HEK293 (cell line): ENCODE measurements at regions not wholly inside any gene's neighbourhood (a gene's known extent, or its start where the extent isn't known, plus 50 kb on each side); places are given as distances from the start of the nearest gene placed in this dataset.

ENCODE experiments used
- CTCF ChIA-PET: fragments of 350-600 bp; formaldehyde crosslinking; extraction: SDS; loops from one replicate; lab custom pipeline; 2021; ENCODE audit warnings: antibody characterized with exemption; lab: Yijun Ruan, JAX
- POLR2A ChIA-PET: fragments of 300-600 bp; formaldehyde crosslinking; extraction: SDS; loops from one replicate; lab custom pipeline; 2020; ENCODE audit warnings: antibody characterized with exemption, inconsistent platforms; lab: Yijun Ruan, JAX
- H3K27ac ChIP-seq: fragments of 200-500 bp; sonication (Bioruptor generic); 2 replicates; pipeline ENCODE4 v1.5.1; 2014; ENCODE audit warnings: low read depth, low read length, control low read depth, inconsistent platforms; ENCODE audit errors: extremely low read depth
- H3K36me3 ChIP-seq, 2 experiments: fragments of 200-500 bp in 1 of 2; sonication (Bioruptor generic) in 1 of 2; 1 replicate in 1 of 2; 2 replicates in 1 of 2; pipeline ENCODE4 v1.5.1; 2014 to 2017; ENCODE audit warnings: inconsistent platforms in 2 of 2, low read length in 2 of 2; ENCODE audit not compliant: control insufficient read depth in 2 of 2, insufficient read depth in 1 of 2
- H3K4me1 ChIP-seq: fragments of 200-500 bp; sonication (Bioruptor generic); 2 replicates; pipeline ENCODE4 v1.5.1; 2014; ENCODE audit warnings: mild to moderate bottlenecking, low read length, inconsistent platforms; ENCODE audit not compliant: control insufficient read depth, insufficient read depth
- H3K4me3 ChIP-seq: 2 replicates; pipeline ENCODE4 v1.5.1; 2011; ENCODE audit warnings: low read depth, mild to moderate bottlenecking, control low read depth, low read length, moderate library complexity
- H3K9me3 ChIP-seq: fragments of 200-500 bp; sonication (Bioruptor generic); 2 replicates; pipeline ENCODE4 v1.5.1; 2014; ENCODE audit warnings: low read depth, low read length, inconsistent platforms; ENCODE audit not compliant: control insufficient read depth, insufficient read depth
- CTCF ChIP-seq: fragments of 450-650 bp; formaldehyde crosslinking; IDR thresholded peaks from 2 replicates; pipeline ENCODE4 v1.5.1; 2016; ENCODE audit warnings: missing biosample characterization, missing genetic modification characterization
- GLI2 ChIP-seq: fragments of 450-650 bp; formaldehyde crosslinking; IDR thresholded peaks from 2 replicates; pipeline ENCODE4; 2017; ENCODE audit warnings: missing biosample characterization, missing genetic modification characterization, low read depth, borderline replicate concordance
- GLIS2 ChIP-seq: fragments of 450-650 bp; formaldehyde crosslinking; IDR thresholded peaks from 2 replicates; pipeline ENCODE4 v1.5.1; 2016; ENCODE audit warnings: missing biosample characterization, missing genetic modification characterization
- HOXA7 ChIP-seq: sonication (generic); formaldehyde crosslinking; IDR thresholded peaks from 2 replicates; pipeline ENCODE4 v1.8.1; 2022; ENCODE audit warnings: missing genetic modification reagents, borderline replicate concordance
- HOXD13 ChIP-seq: sonication (generic); formaldehyde crosslinking; IDR thresholded peaks from 2 replicates; pipeline ENCODE4 v1.8.0; 2022; ENCODE audit warnings: missing genetic modification reagents, borderline replicate concordance
- MEIS1 ChIP-seq: sonication (generic); formaldehyde crosslinking; IDR thresholded peaks from 2 replicates; pipeline ENCODE4 v1.8.1; 2022; ENCODE audit warnings: missing genetic modification reagents, mild to moderate bottlenecking, borderline replicate concordance
- PRDM1 ChIP-seq: fragments of 450-650 bp; formaldehyde crosslinking; IDR thresholded peaks from 2 replicates; pipeline ENCODE4; 2016; ENCODE audit warnings: missing biosample characterization, missing genetic modification characterization
- PRDM2 ChIP-seq: fragments of 450-650 bp; formaldehyde crosslinking; IDR thresholded peaks from 2 replicates; pipeline ENCODE4 v1.5.1; 2016; ENCODE audit warnings: missing biosample characterization, missing genetic modification characterization, borderline replicate concordance
- YY2 ChIP-seq: fragments of 450-650 bp; formaldehyde crosslinking; IDR thresholded peaks from 2 replicates; pipeline ENCODE4 v1.5.1; 2016; ENCODE audit warnings: missing biosample characterization, missing genetic modification characterization
- ZEB2 ChIP-seq: fragments of 450-650 bp; formaldehyde crosslinking; IDR thresholded peaks from 2 replicates; pipeline ENCODE4 v1.5.1; 2016; ENCODE audit warnings: missing biosample characterization, missing genetic modification characterization
- ZFP37 ChIP-seq: fragments of 450-650 bp; formaldehyde crosslinking; IDR thresholded peaks from 2 replicates; pipeline ENCODE4 v1.5.1; 2016; ENCODE audit warnings: missing biosample characterization, missing genetic modification characterization
- ZNF10 ChIP-seq: fragments of 450-650 bp; formaldehyde crosslinking; IDR thresholded peaks from 2 replicates; pipeline ENCODE4 v1.5.1; 2017; ENCODE audit warnings: missing biosample characterization, missing genetic modification characterization
- ZNF112 ChIP-seq: fragments of 450-650 bp; formaldehyde crosslinking; IDR thresholded peaks from 2 replicates; pipeline ENCODE4 v1.5.0; 2017; ENCODE audit warnings: missing biosample characterization, missing genetic modification characterization
- ZNF114 ChIP-seq: fragments of 450-650 bp; formaldehyde crosslinking; IDR thresholded peaks from 2 replicates; pipeline ENCODE4 v1.5.0; 2017; ENCODE audit warnings: missing biosample characterization, missing genetic modification characterization
- ZNF133 ChIP-seq: fragments of 450-650 bp; formaldehyde crosslinking; IDR thresholded peaks from 2 replicates; pipeline ENCODE4 v1.5.1; 2016; ENCODE audit warnings: missing biosample characterization, missing genetic modification characterization
- ZNF146 ChIP-seq: fragments of 450-650 bp; formaldehyde crosslinking; IDR thresholded peaks from 2 replicates; pipeline ENCODE4 v1.5.1; 2016; ENCODE audit warnings: missing biosample characterization, missing genetic modification characterization
- ZNF169 ChIP-seq: fragments of 450-650 bp; formaldehyde crosslinking; IDR thresholded peaks from 2 replicates; pipeline ENCODE4 v1.5.1; 2016; ENCODE audit warnings: missing biosample characterization, missing genetic modification characterization
- ZNF248 ChIP-seq: fragments of 450-650 bp; formaldehyde crosslinking; IDR thresholded peaks from 2 replicates; pipeline ENCODE4 v1.5.1; 2017; ENCODE audit warnings: missing biosample characterization, missing genetic modification characterization
- ZNF26 ChIP-seq: fragments of 450-650 bp; formaldehyde crosslinking; IDR thresholded peaks from 2 replicates; pipeline ENCODE4 v1.5.1; 2016; ENCODE audit warnings: missing biosample characterization, missing genetic modification characterization
- ZNF341 ChIP-seq: fragments of 450-650 bp; formaldehyde crosslinking; IDR thresholded peaks from 2 replicates; pipeline ENCODE4; 2016; ENCODE audit warnings: low read depth, missing biosample characterization, missing genetic modification characterization
- ZNF366 ChIP-seq: fragments of 450-650 bp; formaldehyde crosslinking; conservative IDR thresholded peaks from 2 replicates; pipeline ENCODE4 v1.5.1; 2016; ENCODE audit warnings: missing biosample characterization, missing genetic modification characterization
- ZNF514 ChIP-seq: fragments of 450-650 bp; formaldehyde crosslinking; IDR thresholded peaks from 2 replicates; pipeline ENCODE4 v1.5.1; 2016; ENCODE audit warnings: missing biosample characterization, missing genetic modification characterization
- ZNF548 ChIP-seq: fragments of 450-650 bp; formaldehyde crosslinking; IDR thresholded peaks from 2 replicates; pipeline ENCODE4 v1.5.1; 2016; ENCODE audit warnings: missing biosample characterization, missing genetic modification characterization
- ZNF580 ChIP-seq: fragments of 450-650 bp; formaldehyde crosslinking; IDR thresholded peaks from 2 replicates; pipeline ENCODE4 v1.5.1; 2016; ENCODE audit warnings: missing biosample characterization, missing genetic modification characterization
- ZNF654 ChIP-seq: fragments of 450-650 bp; formaldehyde crosslinking; IDR thresholded peaks from 2 replicates; pipeline ENCODE4 v1.5.1; 2016; ENCODE audit warnings: low read depth, missing biosample characterization, missing genetic modification characterization
- ZNF776 ChIP-seq: fragments of 450-650 bp; formaldehyde crosslinking; IDR thresholded peaks from 2 replicates; pipeline ENCODE4 v1.5.0; 2017; ENCODE audit warnings: missing biosample characterization, missing genetic modification characterization, borderline replicate concordance
- ZNF830 ChIP-seq: fragments of 450-650 bp; IDR thresholded peaks from 2 replicates; pipeline ENCODE4 v1.5.0; 2018; ENCODE audit warnings: missing biosample characterization, missing genetic modification characterization, low read depth, mild to moderate bottlenecking, moderate library complexity
- ZSCAN30 ChIP-seq: fragments of 450-650 bp; IDR thresholded peaks from 2 replicates; pipeline ENCODE4 v1.5.1; 2018; ENCODE audit warnings: missing biosample characterization, mild to moderate bottlenecking, missing genetic modification characterization, moderate library complexity

- no peaks in the 10 kb centered on the region for H3K9me3 ChIP-seq
- H3K36me3 ChIP-seq: no peaks in the 10 kb centered on the region
- CTCF ChIA-PET: no interaction called here
- H3K4me1 ChIP-seq: no peaks in the 10 kb centered on the region
- no peak overlapping the region for H3K27ac ChIP-seq
- TF ChIP-seq ZNF830 (tag by site-specific recombination): no peak
- TF ChIP-seq ZNF514 (tag by site-specific recombination): no peak
- no peak for TF ChIP-seq PRDM2 (tag by site-specific recombination)
- no peak for TF ChIP-seq YY2 (tag by site-specific recombination)
- TF ChIP-seq PRDM1 (tag by site-specific recombination): no peak
- TF ChIP-seq ZNF146 (tag by site-specific recombination): no peak
- no peak for TF ChIP-seq ZNF133 (tag by site-specific recombination)
- TF ChIP-seq ZFP37: no peak
- TF ChIP-seq ZNF776 (tag by site-specific recombination): no peak
- no peak for TF ChIP-seq ZNF10 (tag by site-specific recombination)
- no peak for TF ChIP-seq ZNF248 (tag by site-specific recombination)
- TF ChIP-seq ZNF114 (tag by site-specific recombination): no peak
- no peak overlapping the region for H3K4me3 ChIP-seq
- POLR2A ChIA-PET: no interaction called here
Observed at GRCh38 chr18:70649683-70650082, 360.8 kb downstream of the SOCS6 start.

- no peak overlapping the region for H3K27ac ChIP-seq
- TF ChIP-seq ZNF654 (no peak), ZNF366 (tag by site-specific recombination) (no peak), HOXA7 (no peak), CTCF (no peak), ZNF341 (tag by site-specific recombination) (no peak), ZNF26 (tag by site-specific recombination) (no peak), ZNF112 (tag by site-specific recombination) (no peak), ZSCAN30 (tag by site-specific recombination) (no peak), GLIS2 (tag by site-specific recombination) (no peak), MEIS1 (CRISPR knock-in tag) (no peak), GLI2 (tag by site-specific recombination) (no peak), ZNF146 (tag by site-specific recombination) (no peak), ZEB2 (no peak), ZNF169 (no peak), ZNF580 (tag by site-specific recombination) (no peak), HOXD13 (CRISPR knock-in tag) (no peak), ZNF548 (tag by site-specific recombination) (no peak)
- ChIA-PET POLR2A (no interaction called here), CTCF (no interaction called here)
- no peaks in the 10 kb centered on the region for H3K4me1 ChIP-seq
- no peak overlapping the region for H3K4me3 ChIP-seq
- H3K9me3 ChIP-seq: no peaks in the 10 kb centered on the region
- H3K36me3 ChIP-seq: no peaks in the 10 kb centered on the region
Observed at GRCh38 chr18:70645971-70646370, 357.1 kb downstream of the SOCS6 start.
